Neural cell (in vitro differentiated cells): ENCODE measurements at regions not wholly inside any gene's neighbourhood (a gene's known extent, or its start where the extent isn't known, plus 50 kb on each side); places are given as distances from the start of the nearest gene placed in this dataset.

Source experiments
- H2AFZ ChIP-seq: fragments of 200-600, 300-800 bp; sonication (generic), shearing (Covaris generic); 2 replicates; pipeline ENCODE4 v1.6.0; 2014; ENCODE audit warnings: low read depth, mild to moderate bottlenecking, antibody characterized with exemption, low read length, moderate library complexity
- H3F3A ChIP-seq: fragments of 200-600 bp; shearing (Covaris generic); 2 replicates; pipeline ENCODE4 v1.6.1; 2016; ENCODE audit warnings: mild to moderate bottlenecking, moderate library complexity, mixed read lengths, antibody characterized with exemption, low read length; ENCODE audit not compliant: insufficient read depth, poor library complexity, severe bottlenecking
- H3K27ac ChIP-seq: fragments of 200-600, 300-800 bp; sonication (generic), shearing (Covaris generic); 2 replicates; pipeline ENCODE4 v1.5.1; 2014; ENCODE audit warnings: mild to moderate bottlenecking, low read length, moderate library complexity
- H3K27me3 ChIP-seq: fragments of 300-800, 200-600 bp; sonication (generic), shearing (Covaris generic); 2 replicates; pipeline ENCODE4 v1.6.0; 2014; ENCODE audit warnings: mild to moderate bottlenecking, low read depth, low read length, moderate library complexity; ENCODE audit not compliant: insufficient read depth
- H3K36me3 ChIP-seq: fragments of 300-800, 200-600 bp; sonication (generic), shearing (Covaris generic); 2 replicates; pipeline ENCODE4 v1.5.1; 2014; ENCODE audit warnings: mild to moderate bottlenecking, antibody characterized with exemption, low read length, moderate library complexity; ENCODE audit not compliant: insufficient read depth
- H3K4me2 ChIP-seq: fragments of 300-800, 200-600 bp; sonication (generic), shearing (Covaris generic); 2 replicates; pipeline ENCODE4 v1.6.0; 2014; ENCODE audit warnings: mild to moderate bottlenecking, low read length
- H3K4me3 ChIP-seq: fragments of 300-800, 200-600 bp; sonication (generic), shearing (Covaris generic); 2 replicates; pipeline ENCODE4 v1.5.1; 2014; ENCODE audit warnings: mild to moderate bottlenecking, low read length, moderate library complexity
- H3K79me2 ChIP-seq: fragments of 200-600 bp; shearing (Covaris generic); replicated peaks from 2 replicates; pipeline ENCODE4 v1.6.0; 2014; ENCODE audit warnings: mild to moderate bottlenecking, low read length, moderate library complexity; ENCODE audit not compliant: insufficient read depth
- H3K9ac ChIP-seq: fragments of 300-800, 200-600 bp; sonication (generic), shearing (Covaris generic); 2 replicates; pipeline ENCODE4 v1.6.1; 2016; ENCODE audit warnings: mild to moderate bottlenecking, low read length, mixed read lengths
- H3K9me2 ChIP-seq: fragments of 200-600 bp; shearing (Covaris generic); 2 replicates; pipeline ENCODE4 v1.6.1; 2016; ENCODE audit warnings: mild to moderate bottlenecking, low read length, mixed read lengths; ENCODE audit not compliant: insufficient read depth
- H3K9me3 ChIP-seq: fragments of 200-600, 300-800 bp; sonication (generic), shearing (Covaris generic); 2 replicates; pipeline ENCODE4 v1.6.1; 2016; ENCODE audit warnings: mild to moderate bottlenecking, mixed run types, low read length, moderate library complexity, mixed read lengths
- H4K20me1 ChIP-seq: fragments of 200-600 bp; shearing (Covaris generic); 2 replicates; pipeline ENCODE4 v1.6.1; 2016; ENCODE audit warnings: mild to moderate bottlenecking, mixed run types; ENCODE audit not compliant: insufficient read depth
- EP300 ChIP-seq: fragments of 450-650 bp; conservative IDR thresholded peaks from 2 replicates; pipeline ENCODE4 v1.6.1; 2014; ENCODE audit warnings: antibody characterized with exemption, mild to moderate bottlenecking, moderate library complexity; ENCODE audit not compliant: poor library complexity, severe bottlenecking
- EZH2 ChIP-seq: fragments of 200-600, 300-800 bp; shearing (Covaris generic), sonication (generic); IDR thresholded peaks from 2 replicates; pipeline ENCODE4 v1.6.1; 2014; ENCODE audit warnings: antibody characterized with exemption, low read length, borderline replicate concordance, mild to moderate bottlenecking; ENCODE audit not compliant: insufficient read depth, poor library complexity, severe bottlenecking
- MXI1 ChIP-seq: fragments of 450-650 bp; conservative IDR thresholded peaks from 2 replicates; pipeline ENCODE4 v1.6.1; 2014; ENCODE audit warnings: antibody characterized with exemption, mild to moderate bottlenecking; ENCODE audit not compliant: poor library complexity, severe bottlenecking
- POLR2AphosphoS5 ChIP-seq: IDR thresholded peaks from 2 replicates; pipeline ENCODE4 v1.6.1; 2012
- RAD21 ChIP-seq: fragments of 450-650 bp; conservative IDR thresholded peaks from 2 replicates; pipeline ENCODE4 v1.6.1; 2014; ENCODE audit warnings: antibody characterized with exemption, mild to moderate bottlenecking, moderate library complexity
- REST ChIP-seq: IDR thresholded peaks from 2 replicates; pipeline ENCODE4 v1.6.1; 2012; ENCODE audit warnings: borderline replicate concordance
- SMC3 ChIP-seq: fragments of 450-650 bp; conservative IDR thresholded peaks from 2 replicates; pipeline ENCODE4 v1.6.1; 2014; ENCODE audit warnings: antibody characterized with exemption, mild to moderate bottlenecking, moderate library complexity; ENCODE audit not compliant: poor library complexity
- TAF1 ChIP-seq: IDR thresholded peaks from 2 replicates; pipeline ENCODE4 v1.6.1; 2012; ENCODE audit warnings: low read depth
- TF ChIP-seq, protein P1 (sequence below): fragments of 450-650 bp; IDR thresholded peaks from 2 replicates; pipeline ENCODE4 v1.5.1; 2014; ENCODE audit warnings: antibody characterized with exemption, mild to moderate bottlenecking, moderate library complexity; ENCODE audit not compliant: poor library complexity, severe bottlenecking

GRCh38 chr2:191591025-191591424 lies 86.9 kb upstream of the NABP1 start:
- no peak overlapping the region for H3K9ac ChIP-seq
- no peaks in the 10 kb centered on the region for H3K9me3 ChIP-seq
- H3K27me3 ChIP-seq = no peaks in the 10 kb centered on the region
- no peak overlapping the region for H3K4me2 ChIP-seq
- no peak overlapping the region for H3K4me3 ChIP-seq
- no peak overlapping the region for H2AFZ ChIP-seq
- H3K36me3 ChIP-seq = no peaks in the 10 kb centered on the region
- TF ChIP-seq SMC3 (no peak), EZH2 (no peak), POLR2AphosphoS5 (no peak), RAD21 (no peak), EP300 (no peak), MXI1 (no peak), TAF1 (no peak), REST (no peak)
- TF ChIP-seq, protein P1, sequence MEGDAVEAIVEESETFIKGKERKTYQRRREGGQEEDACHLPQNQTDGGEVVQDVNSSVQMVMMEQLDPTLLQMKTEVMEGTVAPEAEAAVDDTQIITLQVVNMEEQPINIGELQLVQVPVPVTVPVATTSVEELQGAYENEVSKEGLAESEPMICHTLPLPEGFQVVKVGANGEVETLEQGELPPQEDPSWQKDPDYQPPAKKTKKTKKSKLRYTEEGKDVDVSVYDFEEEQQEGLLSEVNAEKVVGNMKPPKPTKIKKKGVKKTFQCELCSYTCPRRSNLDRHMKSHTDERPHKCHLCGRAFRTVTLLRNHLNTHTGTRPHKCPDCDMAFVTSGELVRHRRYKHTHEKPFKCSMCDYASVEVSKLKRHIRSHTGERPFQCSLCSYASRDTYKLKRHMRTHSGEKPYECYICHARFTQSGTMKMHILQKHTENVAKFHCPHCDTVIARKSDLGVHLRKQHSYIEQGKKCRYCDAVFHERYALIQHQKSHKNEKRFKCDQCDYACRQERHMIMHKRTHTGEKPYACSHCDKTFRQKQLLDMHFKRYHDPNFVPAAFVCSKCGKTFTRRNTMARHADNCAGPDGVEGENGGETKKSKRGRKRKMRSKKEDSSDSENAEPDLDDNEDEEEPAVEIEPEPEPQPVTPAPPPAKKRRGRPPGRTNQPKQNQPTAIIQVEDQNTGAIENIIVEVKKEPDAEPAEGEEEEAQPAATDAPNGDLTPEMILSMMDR = no peak
- no peaks in the 10 kb centered on the region for H3K9me2 ChIP-seq
- no peaks in the 10 kb centered on the region for H3K79me2 ChIP-seq
- H4K20me1 ChIP-seq = no peaks in the 10 kb centered on the region
- no peak overlapping the region for H3K27ac ChIP-seq
- no peaks in the 10 kb centered on the region for H3F3A ChIP-seq

- no peak overlapping the region for H3K4me2 ChIP-seq
These were observed 84.1 kb upstream of the NABP1 start for GRCh38 chr2:191593622-191594385.

More at GRCh38 chr2:191593622-191594385, 84.1 kb upstream of the NABP1 start:
- TF ChIP-seq MXI1 (no peak), REST (no peak), RAD21 (no peak), SMC3 (no peak), EP300 (no peak), POLR2AphosphoS5 (no peak), TAF1 (no peak), EZH2 (no peak)
- TF ChIP-seq, protein P1 = no peak
- Histone ChIP-seq H3K36me3 (no peaks in the 10 kb centered on the region), H3K9me2 (no peaks in the 10 kb centered on the region), H3K4me3 (no peak overlapping the region), H3F3A (no peaks in the 10 kb centered on the region), H2AFZ (no peak overlapping the region), H3K27ac (no peak overlapping the region), H3K9ac (no peak overlapping the region), H3K27me3 (no peaks in the 10 kb centered on the region), H4K20me1 (no peaks in the 10 kb centered on the region), H3K9me3 (no peaks in the 10 kb centered on the region), H3K79me2 (no peaks in the 10 kb centered on the region)
